Mucosa of descending colon (tissue), 3 donors: ENCODE measurements at regions not wholly inside any gene's neighbourhood (a gene's known extent, or its start where the extent isn't known, plus 50 kb on each side); places are given as distances from the start of the nearest gene placed in this dataset.
"Not testable (repeated sequence)": the region's sequence is repeated elsewhere in the genome, so short reads cannot be mapped to it uniquely, and the experiment has no call there.

Experiments used
- ATAC-seq: fragments of 200-7000 bp; cut with Tn5 transposase; one replicate; pipeline ENCODE4 v1.9.1; 2020; ENCODE audit warnings: mild to moderate bottlenecking, moderate library complexity
- DNase-seq, 3 donors: peaks; one replicate each; pipeline ENCODE4 v3.0.0-alpha.2; 2020
- H3K36me3 ChIP-seq: fragments of 200-600 bp; one replicate; pipeline ENCODE4 v1.8.0; 2021; ENCODE audit warnings: low read depth, mild to moderate bottlenecking
- H3K4me1 ChIP-seq: fragments of 200-600 bp; one replicate; pipeline ENCODE4 v1.8.0; 2021; ENCODE audit warnings: low read depth, mild to moderate bottlenecking
- H3K4me3 ChIP-seq: fragments of 200-600 bp; one replicate; pipeline ENCODE4 v1.8.0; 2021; ENCODE audit warnings: mild to moderate bottlenecking
- H3K9me3 ChIP-seq: fragments of 200-600 bp; one replicate; pipeline ENCODE4 v1.8.0; 2021; ENCODE audit warnings: mild to moderate bottlenecking
- CTCF ChIP-seq: fragments of 200-600 bp; IDR thresholded peaks from one replicate; pipeline ENCODE4 v1.8.0; 2022; ENCODE audit warnings: antibody characterized with exemption, mild to moderate bottlenecking
- intact Hi-C, 2 donors: fragments of 100-400 bp; cut with DNase I in 1 of 2; cut with micrococcal nuclease in 1 of 2; formaldehyde crosslinking; loops; one replicate each; pipeline versions ENCODE4 v1.11.0 to v1.11.1; 2022; cut with DNase I, micrococcal nuclease
- donor health status: DM: no; HTN: no; CAD: no; lungs with moderate emphysema.
- donor health status: DM: no; HTN: no; CAD: no.
- donor health status: DM: no; HTN: yes; CAD: no.

- no peak for TF ChIP-seq CTCF
- no peak overlapping the region for H3K4me3 ChIP-seq
- H3K9me3 ChIP-seq, result no peaks in the 10 kb centered on the region
- ATAC-seq (no peak), DNase-seq (no peak)
- H3K36me3 ChIP-seq, result no peaks in the 10 kb centered on the region
- no peaks in the 10 kb centered on the region for H3K4me1 ChIP-seq
- intact Hi-C loops, result no loop called here
Measured at GRCh38 chr2:228355897-228356296, 174.4 kb upstream of the SPHKAP start.

- ATAC-seq, H3K4me1 ChIP-seq, H3K4me3 ChIP-seq, DNase-seq, intact Hi-C loops, H3K9me3 ChIP-seq, H3K36me3 ChIP-seq: not testable (repeated sequence)
Measured at GRCh38 chr2:228352980-228353379, 171.5 kb upstream of the SPHKAP start.

- intact Hi-C loops, result no loop called here
- H3K36me3 ChIP-seq, result no peaks in the 10 kb centered on the region
- ATAC-seq, result no peak
- no peak for TF ChIP-seq CTCF
- H3K4me3 ChIP-seq, result no peak overlapping the region
- no peaks in the 10 kb centered on the region for H3K9me3 ChIP-seq
- no peaks in the 10 kb centered on the region for H3K4me1 ChIP-seq
- DNase-seq, result no peak
Measured at GRCh38 chr2:228352048-228352447, 170.6 kb upstream of the SPHKAP start.

GRCh38 chr2:228348516-228349064 is 167.1 kb upstream of the SPHKAP start:
- intact Hi-C loops, result no loop called here
- TF ChIP-seq CTCF, result no peak
- no peak overlapping the region for H3K4me3 ChIP-seq
- H3K36me3 ChIP-seq, result no peaks in the 10 kb centered on the region
- no peaks in the 10 kb centered on the region for H3K4me1 ChIP-seq
- DNase-seq (no peak), ATAC-seq (no peak)
- no peaks in the 10 kb centered on the region for H3K9me3 ChIP-seq

- intact Hi-C loops, result no loop called here
- DNase-seq (no peak), ATAC-seq (no peak)
- no peak for TF ChIP-seq CTCF
- no peaks in the 10 kb centered on the region for H3K36me3 ChIP-seq
- H3K9me3 ChIP-seq, result no peaks in the 10 kb centered on the region
- H3K4me3 ChIP-seq, result no peak overlapping the region
- no peaks in the 10 kb centered on the region for H3K4me1 ChIP-seq
Measured at GRCh38 chr2:228344531-228344930, 163.0 kb upstream of the SPHKAP start.

- DNase-seq, result no peak
- TF ChIP-seq CTCF, result no peak
- peaks cover 1% of the 10 kb centered on the region for H3K9me3 ChIP-seq
- no peak for ATAC-seq
- H3K4me1 ChIP-seq, result no peaks in the 10 kb centered on the region
- no peak overlapping the region for H3K4me3 ChIP-seq
- intact Hi-C loops, result no loop called here
- H3K36me3 ChIP-seq, result no peaks in the 10 kb centered on the region
Measured at GRCh38 chr2:228339525-228339924, 158.0 kb upstream of the SPHKAP start.
